CD1c-positive myeloid dendritic cell (primary cell): ENCODE measurements at regions not wholly inside any gene's neighbourhood (a gene's known extent, or its start where the extent isn't known, plus 50 kb on each side); places are given as distances from the start of the nearest gene placed in this dataset.

Source experiments
- DNase-seq: peaks from one replicate; pipeline ENCODE4 v3.0.0-alpha.2; 2016; ENCODE audit errors: extremely low spot score

DNA sequence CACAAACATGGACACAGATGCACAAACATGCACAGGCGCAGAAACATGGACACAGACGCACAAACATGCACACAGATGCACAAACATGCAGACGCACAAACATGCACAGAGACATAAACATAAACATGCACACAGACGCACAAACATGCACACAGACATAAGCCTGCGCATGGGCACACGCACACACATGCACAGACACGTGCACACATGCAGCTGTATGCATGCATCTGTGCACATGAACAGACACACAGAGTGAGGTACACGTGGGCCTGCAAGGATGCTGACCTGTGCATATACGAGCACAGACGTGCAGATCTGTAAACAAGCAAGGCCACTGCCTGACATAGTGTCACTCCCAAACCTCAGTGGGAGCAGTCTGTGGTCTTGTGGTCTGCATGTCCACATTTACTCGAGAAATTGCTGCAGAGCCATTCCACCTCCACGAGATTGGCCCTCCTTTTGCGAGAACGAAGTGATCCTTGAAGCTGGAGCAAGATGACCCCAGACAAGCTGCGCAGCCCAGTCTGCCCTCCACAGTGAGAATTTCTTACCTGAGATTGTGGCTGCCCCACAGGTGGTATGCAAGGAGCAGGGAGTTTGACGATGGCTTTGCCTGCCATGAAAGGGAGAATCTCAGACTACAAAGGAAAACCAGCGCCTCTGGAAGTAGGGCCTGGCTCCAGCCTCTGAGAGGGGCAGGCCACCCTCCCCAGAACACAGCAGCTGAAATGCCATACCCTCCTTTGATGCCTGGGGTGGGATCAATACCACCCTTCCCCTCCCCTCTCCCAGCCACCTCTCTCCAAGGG, 299.9 kb downstream of the BRD1 start:
- no peak for DNase-seq

DNA sequence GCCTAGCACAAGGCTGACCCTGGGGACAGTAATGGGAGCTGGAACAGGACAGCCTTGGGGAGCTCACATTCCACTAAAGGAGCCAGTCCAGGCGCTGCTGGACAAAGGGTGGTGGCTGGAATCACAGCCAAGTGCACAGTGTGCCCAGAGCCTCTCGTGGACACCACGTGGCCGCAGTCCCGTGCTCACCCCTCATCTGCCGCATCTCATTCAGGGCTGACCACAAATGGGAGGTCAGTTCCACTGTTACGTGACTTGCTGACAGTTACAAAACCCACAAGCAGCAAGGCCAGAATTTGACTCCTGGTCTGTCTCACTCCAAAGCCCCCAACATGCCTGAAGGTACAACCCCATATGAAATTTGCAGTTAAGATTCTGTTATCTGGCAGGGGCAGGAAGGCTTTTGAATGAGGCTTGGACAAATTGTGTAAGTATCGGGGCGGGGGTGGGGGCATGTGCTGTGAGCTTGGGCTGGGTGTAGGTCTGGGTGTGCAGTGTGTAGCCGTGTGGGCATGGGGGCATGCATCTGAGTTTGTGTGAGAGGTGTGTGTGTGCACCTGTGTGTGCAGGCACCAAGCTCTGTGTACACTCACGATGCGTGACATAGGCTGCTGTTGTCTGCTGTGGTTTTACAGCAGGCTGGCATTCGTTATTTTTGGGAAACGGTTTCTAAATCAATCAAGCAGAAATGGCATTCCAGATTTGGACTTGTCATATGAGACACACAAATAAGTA, 301.7 kb downstream of the BRD1 start:
- no peak for DNase-seq

DNA sequence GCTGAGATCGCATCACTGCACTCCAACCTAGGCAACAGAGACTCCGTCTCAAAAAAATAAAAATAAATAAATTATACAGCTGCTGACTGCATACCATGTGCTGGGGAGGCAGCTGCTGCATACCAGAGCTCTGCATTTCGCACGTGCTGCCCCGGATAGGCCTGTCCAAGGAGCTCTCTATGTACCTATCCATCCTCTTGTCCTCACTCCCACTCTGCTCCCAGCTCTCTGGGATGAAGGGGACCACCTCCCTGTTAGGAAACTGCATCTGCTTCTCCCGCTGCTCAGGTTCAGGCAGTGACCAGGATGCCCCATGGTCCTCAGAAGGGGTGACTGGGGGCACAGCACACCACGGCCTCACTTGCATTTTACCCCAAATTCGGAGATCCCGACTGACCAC, 302.3 kb downstream of the BRD1 start:
- no peak for DNase-seq

DNA sequence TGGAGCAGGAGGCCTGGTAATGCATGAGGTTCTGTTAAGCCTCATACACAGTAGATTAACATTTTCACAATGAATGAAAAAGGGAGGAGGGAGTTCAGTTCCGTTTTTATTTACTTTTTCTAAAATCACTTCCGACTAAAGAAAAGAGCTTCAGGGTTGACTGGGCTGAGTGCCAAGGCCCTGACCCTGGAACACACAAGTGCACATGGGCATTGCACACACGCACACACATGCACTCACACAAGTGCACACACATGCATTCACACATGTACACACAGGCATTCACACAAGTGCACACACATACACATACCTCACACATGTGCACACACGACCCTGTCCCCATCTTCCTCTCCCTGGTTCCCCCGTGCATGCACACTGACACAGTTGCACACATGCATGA, 303.3 kb downstream of the BRD1 start:
- DNase-seq, result no peak

DNA sequence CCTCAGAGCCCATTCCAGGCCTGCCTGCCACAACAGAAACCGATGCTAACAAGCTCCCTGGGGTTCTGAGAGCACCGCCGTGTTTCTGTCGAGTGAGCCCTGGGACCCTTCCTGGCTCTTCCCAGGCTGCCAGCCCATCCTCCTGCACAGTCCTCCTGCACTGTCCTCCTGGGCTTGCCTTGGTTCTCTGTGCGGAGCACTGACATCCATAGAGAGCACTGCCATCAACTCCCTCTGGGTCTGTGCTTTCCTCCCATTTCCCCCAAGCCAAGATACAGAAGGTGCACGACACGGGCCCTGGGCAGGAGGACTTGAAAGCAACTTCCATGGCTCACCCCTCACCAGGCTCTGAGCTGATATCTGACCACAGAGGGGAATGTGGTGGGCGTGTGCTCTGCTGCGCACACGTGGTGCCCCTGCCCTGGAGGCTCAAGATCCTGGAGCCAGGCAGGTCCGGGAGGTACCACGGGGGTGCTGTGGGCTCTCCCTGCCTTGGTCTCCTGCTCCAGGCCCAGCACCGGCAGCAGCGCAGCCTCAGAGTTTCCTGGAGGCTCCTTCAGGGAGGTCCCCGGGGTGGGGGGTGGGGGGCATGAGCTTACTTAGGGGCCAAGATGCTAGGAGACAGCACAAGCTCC, 304.2 kb downstream of the BRD1 start:
- DNase-seq, result no peak

DNA sequence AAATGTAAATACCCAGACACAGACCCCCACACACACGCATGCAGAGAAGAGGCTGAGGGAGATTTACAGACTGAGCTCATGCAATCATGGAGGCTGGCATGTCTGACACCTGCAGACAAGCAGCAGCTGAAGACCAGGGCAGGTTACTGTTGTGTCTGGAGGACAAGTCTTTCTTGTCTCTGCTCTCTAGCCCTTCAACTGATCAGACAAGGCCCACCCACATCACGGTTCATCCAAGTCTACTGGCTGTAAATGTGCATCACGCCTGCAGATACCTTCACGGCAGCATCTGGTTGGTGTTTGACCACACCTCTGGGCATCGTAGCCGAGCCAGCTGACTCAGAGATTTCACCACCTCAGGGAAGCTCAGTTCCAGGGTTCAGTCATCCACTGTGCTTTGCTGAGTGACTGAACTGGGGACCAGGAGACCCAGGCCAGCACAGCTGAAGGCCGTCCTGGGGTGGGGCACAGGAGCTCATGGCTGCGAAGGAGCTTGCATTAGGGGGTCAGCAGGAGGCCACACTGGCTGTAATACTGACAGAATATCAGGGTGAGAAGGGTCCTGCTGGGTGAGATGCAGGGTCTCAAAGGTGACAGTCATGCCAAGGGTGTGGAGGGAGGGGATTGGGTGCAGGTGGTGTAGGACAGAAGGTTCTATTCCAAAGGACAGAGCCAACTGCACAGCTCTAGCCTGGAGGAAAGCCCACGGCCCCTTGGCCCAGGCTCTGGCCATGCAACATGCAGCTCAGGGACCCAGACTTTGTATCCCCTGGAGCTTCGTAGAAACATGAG, 304.9 kb downstream of the BRD1 start:
- no peak for DNase-seq

DNA sequence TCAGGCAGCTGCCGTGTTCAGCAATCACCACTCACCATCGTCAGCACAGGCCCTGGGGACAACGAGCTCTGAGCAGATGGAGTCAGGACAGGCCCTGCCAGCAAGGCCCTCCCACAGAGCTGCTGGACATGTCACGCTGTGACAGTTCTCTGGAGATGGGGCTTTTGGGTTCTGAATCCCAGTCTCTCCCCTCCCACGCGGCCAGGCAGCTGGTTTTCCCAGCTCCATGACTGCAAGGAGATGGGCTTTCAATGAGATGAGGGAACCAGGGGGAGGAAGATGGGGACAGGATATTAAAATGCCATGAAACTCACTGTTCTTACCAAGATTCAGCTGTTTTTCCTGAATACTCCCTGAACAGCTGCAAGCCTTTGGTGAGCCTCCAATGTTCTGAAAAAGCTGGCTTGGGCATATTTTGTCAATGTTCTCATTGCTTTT, 305.9 kb downstream of the BRD1 start:
- no peak for DNase-seq

DNA sequence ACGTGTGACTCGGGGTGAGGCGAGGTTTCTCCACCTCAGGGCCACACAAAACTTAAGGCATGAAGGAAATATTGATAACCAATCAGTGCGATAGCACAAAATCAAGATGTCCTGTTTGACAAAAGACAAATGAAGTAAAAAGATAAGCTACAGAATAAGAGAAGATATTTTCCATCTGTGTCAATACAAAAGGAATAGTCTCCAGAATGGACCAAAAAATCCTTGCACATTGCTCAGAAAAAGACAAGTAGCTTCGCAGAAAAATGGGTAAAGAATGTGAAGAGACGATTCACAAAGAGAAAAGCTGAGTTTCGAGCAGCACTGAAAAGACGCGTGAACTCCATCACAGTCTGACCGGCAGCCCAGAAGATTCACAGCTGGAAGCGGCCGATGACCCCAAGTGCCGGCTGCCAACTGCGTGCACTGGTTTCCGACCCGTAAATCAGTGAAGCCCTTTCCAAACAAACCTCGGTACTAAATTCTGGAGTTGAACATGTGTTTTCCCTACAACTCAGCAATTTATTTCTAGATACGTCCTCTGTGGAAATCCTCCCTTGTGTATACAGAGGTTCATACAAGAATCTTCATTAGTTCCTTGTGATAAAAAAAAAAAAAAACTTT, 308.4 kb downstream of the BRD1 start:
- DNase-seq, result no peak

DNA sequence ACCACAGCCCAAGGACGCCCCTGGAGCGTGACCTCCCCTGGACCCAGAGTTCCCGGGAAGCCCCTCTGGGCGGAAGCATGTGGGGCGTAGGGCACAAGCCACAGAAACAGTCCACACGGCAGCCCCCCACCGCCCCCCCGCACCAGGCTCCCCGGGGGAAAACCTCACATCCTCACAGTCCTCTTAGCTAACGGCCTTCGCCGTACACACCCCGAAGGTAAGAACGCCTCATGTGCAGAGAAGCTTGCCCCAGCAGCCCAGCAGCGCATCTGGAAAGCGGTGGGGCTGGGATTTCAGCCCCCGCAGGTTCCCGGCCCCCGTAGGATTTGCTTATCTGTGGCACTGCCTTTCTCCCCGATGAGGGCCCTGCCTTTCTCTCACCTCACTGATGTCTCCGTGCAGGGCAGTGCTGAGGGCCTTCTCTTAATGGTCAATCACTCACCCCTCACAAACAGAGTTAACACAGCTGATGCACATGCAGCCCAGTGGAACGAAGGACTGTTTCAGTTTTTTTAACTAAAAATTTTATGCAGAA, 309.2 kb downstream of the BRD1 start:
- DNase-seq, result no peak

DNA sequence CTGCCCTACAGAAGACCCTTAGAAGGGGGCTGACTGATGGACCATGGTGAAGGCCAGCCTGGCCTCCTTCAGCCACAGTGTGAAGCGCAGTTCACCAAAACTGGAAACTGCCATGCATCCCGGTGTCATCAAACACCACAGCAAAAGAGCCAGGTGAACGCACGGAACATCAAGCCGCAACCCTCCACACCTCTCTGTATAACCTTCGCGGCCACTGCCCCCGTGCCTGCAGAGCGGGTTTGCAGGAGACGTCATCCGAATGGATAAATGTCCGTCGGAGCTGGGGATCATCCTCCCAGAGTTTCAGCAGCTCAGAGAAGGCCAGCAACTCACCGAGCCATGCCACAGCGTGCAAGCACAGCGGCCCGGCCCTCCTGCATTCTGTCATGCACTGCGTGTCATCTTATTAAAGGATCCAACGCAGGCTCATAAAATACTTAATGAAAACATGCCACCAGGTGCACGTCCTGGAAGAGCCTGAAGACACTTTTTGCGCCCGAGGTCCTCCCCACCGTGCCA, 309.9 kb downstream of the BRD1 start:
- no peak for DNase-seq

DNA sequence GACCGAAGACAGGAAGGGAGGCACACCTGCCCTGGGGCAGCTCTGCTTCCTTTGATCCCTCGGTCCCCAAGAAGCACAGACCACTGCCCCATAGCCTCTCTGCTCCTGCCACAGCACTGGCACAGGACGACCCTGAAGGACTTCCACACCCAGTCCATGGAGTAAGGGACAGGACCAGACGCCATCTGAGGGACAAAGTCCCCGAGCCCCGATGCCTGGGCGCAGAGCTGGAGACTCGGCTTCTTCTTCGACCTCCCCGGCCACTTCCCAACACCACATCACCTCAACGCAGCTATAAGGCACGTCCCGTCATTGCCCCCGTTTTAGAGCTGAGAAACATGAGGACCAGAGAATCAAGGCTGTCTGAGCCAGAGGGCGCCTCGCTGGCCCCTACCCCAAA, 310.5 kb downstream of the BRD1 start:
- no peak for DNase-seq

DNA sequence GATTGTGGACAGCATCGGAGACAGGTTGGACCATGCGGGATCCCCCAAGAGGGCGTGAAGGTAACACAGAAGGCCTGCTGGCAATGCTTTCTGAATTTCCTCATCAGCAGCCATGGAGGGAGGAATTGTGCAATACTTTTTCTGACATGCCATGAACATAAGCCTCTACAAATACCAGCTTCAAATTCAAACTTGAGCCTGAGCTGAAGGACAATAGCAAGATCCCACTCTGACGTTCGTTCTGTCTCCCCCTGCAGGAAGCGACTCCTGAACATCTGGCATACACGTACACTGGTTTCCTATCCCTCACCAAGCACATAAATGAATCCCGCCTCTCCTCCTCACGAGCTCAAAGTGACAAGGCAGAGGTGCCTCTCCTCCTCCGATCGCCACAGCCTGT, 312.2 kb downstream of the BRD1 start:
- no peak for DNase-seq

DNA sequence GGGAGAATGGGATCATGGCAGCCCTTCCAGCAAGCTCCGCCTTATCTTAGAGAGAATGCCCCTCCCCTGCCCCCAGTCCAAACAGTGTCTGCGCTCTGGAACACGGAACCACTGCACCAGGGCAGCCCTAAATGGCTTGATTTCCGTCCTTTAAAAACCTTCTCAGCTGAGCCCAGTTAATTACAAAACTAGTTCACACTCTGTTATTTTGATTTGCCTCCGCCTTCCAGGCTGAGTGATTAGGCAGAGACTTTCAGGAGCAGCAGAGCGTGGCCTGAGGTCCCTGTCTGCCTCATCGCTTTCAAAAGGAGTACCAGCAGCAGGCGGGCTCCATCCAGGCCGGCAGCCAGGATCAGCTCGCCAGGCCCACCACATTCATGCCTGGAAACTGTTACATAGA, 313.0 kb downstream of the BRD1 start:
- DNase-seq, result no peak

DNA sequence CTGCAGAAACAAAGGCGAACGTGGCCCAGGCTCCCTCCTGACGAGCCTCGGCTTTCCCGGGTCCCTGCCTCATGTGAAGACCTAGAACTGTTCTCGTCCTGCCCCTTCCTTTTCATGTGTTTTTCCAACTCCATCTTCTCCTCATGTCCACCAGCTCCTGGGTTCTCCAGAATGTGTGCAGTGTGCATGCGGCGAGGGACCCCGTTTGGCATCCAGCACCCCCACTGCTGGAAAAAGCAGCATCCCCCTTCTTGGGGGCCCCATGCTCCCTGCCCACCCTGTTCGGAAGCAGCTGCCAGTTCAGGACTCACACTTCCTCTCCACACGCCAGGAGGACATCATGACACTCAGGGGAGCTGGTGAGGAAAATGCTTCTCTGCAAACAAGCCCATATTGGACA, 313.5 kb downstream of the BRD1 start:
- DNase-seq, result no peak

DNA sequence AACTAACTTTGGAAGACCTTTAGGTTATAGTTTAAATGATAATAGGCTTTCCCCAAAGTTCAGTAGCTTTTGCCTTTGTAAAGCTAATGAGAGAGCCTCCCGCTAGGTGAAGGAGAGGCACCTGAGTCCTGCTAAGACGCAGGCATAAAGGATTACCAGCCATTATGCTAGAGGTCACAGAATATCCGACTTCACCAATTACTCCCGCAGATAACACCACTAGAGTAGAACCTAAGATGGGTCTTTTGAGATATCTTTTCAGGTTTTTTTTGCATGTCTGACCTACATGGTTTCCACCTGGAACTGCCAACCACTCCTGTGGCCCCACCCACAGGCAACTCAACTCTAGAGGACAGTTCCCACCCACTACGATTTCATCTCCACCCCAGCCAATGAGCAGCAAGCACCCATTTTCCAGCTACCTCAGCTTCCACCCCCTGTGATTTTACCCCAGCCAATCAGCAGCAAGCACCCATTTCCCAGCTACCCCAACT, 314.3 kb downstream of the BRD1 start:
- no peak for DNase-seq

DNA sequence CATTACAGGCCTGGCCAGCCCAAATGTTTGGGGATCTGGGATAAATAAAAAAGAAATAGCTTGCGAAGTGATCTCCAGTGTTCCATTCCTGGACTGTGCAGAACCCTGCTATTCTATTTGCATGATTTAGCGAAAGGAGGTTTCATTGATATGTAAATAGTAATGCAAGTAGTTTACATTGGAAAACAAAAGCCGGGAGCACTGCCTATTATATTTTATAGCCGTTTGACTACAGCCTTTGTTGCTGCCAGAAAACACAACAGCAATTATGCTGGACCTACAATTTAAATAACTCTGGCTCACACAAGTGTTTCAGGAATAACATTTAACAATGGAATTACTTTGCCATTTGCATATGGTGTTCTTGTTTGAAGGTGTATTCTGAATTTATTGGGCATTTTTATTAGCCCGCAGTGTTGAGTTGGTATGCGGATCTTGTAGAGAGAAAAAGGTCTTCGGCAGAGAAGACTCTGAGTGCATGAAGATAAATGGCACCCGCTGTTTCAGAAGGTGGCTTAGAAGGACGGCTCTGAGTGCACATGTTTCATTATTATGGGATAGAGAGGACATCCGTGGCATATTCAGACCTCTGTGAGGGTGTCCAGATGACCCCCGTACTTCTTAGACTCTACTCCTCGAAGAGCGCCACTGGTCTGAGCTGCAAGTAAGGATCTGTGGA, 315.0 kb downstream of the BRD1 start:
- DNase-seq, result no peak

DNA sequence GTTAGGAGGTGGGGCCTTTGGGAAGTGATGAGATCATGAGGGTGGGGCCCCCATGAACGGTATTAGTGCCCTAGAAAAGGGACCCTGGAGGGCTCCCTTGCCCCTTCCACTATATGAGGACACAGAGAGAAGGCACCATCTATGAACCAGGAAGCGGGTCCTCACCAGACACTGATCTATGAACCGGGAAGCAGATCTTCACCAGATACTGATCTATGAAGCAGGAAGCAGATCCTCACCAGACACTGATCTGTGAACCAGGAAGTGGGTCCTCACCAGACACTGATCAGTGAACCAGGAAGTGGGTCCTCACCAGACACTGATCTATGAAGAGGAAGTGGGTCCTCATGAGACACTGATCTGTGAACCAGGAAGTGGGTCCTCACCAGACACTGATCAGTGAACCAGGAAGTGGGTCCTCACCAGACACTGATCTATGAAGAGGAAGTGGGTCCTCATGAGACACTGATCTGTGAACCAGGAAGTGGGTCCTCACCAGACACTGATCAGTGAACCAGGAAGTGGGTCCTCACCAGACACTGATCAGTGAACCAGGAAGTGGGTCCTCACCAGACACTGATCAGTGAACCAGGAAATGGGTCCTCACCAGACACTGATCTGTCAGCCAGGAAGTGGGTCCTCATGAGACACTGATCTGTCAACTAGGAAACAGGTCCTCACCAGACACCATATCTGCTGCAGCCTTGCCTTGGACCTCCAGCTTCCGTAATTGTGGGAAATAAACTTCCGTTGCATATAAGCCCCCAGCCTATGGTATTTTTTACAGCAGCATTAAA, 316.1 kb downstream of the BRD1 start:
- peak; percentile 5 for DNase-seq

DNA sequence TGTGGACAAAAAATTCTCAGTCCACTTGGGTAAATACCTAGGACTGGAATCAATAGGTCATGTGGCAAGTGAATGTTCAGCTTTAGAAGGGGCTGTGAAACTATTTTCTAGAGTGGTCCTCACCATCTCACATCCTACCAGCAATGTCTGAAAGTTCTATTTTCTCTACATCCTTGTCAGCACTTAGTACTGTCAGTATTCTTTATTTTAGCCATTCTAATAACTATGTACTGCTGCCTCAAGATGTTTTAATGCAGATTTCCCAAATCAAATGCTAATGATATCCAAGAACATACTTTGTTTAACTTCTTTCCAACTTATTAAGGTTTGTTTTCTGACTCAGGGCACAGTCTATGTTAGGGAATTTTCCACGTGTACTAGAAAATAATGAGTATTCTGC, 317.0 kb downstream of the BRD1 start:
- no peak for DNase-seq

DNA sequence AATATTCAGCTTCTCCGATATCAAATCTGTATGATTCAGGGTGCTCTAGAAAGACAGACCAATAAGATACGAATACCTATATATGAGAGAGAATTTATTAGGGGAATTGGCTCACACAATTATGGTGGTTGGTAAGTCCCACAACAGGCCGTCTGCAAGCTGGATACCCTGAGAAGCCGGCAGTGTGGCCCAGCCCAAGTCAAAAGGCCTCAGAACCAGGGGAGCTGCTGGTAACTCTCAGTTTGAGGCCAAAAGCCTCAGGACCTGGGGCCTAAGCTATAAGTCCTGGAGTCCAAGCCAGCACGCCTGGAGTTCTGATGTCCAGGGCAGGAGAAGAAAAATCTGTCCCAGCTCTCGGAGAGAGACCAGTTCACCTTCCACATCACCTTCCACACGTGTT, 318.7 kb downstream of the BRD1 start:
- DNase-seq, result no peak

DNA sequence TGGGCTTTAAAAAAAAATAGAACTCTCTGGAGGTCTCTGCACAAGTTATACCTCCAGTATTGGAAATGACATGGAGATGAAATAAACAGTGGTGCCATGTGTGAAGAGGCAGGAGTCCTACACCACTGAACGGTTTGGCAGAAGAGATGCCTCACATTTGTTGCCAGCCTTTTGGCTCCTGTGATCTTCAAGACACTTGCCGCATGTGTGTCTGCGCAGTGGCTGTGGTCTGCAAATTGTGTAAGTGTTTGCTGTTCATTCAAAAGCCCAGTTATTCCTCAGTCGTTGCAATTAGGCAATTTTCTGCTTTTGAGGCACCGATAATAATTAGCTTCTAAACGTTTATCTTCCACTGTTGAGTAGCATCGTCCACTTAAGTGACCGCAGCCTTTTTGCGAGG, 319.1 kb downstream of the BRD1 start:
- DNase-seq, result no peak
